ENCODE measurements at regions not wholly inside any gene's neighbourhood (a gene's known extent, or its start where the extent isn't known, plus 50 kb on each side); places are given as distances from the start of the nearest gene placed in this dataset.

DNA sequence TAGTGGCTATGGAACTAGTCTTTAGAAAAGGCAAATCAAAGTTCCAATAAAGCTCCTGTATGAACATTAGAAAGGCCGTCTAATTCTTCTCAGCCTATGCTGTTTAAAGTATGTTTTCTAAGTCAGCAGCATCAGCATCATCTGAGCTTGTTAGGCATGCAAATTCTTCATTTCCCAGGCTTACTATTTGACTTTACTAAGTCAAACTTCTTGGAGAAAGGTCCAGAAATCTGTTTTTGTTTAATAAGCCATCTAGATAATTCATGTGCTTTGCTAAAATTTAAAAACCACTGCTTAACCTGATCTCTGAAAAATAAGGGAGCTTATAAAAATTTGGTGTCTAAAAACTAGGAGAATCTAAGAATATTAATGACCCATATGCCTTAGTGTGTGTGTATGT lies 200.2 kb upstream of the SGCD start:
- TF ChIP-seq, protein P1, sequence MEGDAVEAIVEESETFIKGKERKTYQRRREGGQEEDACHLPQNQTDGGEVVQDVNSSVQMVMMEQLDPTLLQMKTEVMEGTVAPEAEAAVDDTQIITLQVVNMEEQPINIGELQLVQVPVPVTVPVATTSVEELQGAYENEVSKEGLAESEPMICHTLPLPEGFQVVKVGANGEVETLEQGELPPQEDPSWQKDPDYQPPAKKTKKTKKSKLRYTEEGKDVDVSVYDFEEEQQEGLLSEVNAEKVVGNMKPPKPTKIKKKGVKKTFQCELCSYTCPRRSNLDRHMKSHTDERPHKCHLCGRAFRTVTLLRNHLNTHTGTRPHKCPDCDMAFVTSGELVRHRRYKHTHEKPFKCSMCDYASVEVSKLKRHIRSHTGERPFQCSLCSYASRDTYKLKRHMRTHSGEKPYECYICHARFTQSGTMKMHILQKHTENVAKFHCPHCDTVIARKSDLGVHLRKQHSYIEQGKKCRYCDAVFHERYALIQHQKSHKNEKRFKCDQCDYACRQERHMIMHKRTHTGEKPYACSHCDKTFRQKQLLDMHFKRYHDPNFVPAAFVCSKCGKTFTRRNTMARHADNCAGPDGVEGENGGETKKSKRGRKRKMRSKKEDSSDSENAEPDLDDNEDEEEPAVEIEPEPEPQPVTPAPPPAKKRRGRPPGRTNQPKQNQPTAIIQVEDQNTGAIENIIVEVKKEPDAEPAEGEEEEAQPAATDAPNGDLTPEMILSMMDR (conservative IDR thresholded peaks at IDR 0.05; ENCODE audit: low read depth, low read length) = no peak
- TF ChIP-seq POLR2A (IDR thresholded peaks at IDR 0.05; ENCODE audit: low read depth, low read length) (no peak), CHD1 (IDR thresholded peaks at IDR 0.05; ENCODE audit: low read depth, low read length) (no peak), RCOR1 (IDR thresholded peaks at IDR 0.05; ENCODE audit: insufficient replicate concordance, low read length) (no peak), MAZ (IDR thresholded peaks at IDR 0.05; ENCODE audit: borderline replicate concordance, low read depth, low read length) (no peak), RFX5 (IDR thresholded peaks at IDR 0.05; ENCODE audit: low read depth, low read length) (no peak), MXI1 (IDR thresholded peaks at IDR 0.05; ENCODE audit: borderline replicate concordance, low read depth, low read length) (no peak)
- TF ChIP-seq, protein P2, sequence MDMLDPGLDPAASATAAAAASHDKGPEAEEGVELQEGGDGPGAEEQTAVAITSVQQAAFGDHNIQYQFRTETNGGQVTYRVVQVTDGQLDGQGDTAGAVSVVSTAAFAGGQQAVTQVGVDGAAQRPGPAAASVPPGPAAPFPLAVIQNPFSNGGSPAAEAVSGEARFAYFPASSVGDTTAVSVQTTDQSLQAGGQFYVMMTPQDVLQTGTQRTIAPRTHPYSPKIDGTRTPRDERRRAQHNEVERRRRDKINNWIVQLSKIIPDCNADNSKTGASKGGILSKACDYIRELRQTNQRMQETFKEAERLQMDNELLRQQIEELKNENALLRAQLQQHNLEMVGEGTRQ (IDR thresholded peaks at IDR 0.05; ENCODE audit: low read depth, low read length) = no peak
